Suprapubic skin (tissue), 4 donors: ENCODE measurements at regions not wholly inside any gene's neighbourhood (a gene's known extent, or its start where the extent isn't known, plus 50 kb on each side); places are given as distances from the start of the nearest gene placed in this dataset.

ENCODE experiments used
- DNase-seq, 2 donors: peaks; one replicate each; pipeline ENCODE4 v3.0.0-alpha.2; 2019; ENCODE audit warnings: low spot score in 2 of 2
- H3K27ac ChIP-seq: fragments of 200-600 bp; sonication (generic); one replicate; pipeline ENCODE4 v1.5.1; 2019
- H3K27me3 ChIP-seq: fragments of 200-600 bp; sonication (generic); one replicate; pipeline ENCODE4 v1.5.1; 2019
- H3K36me3 ChIP-seq: fragments of 200-600 bp; sonication (generic); one replicate; pipeline ENCODE4 v1.5.1; 2019
- H3K4me1 ChIP-seq: fragments of 200-600 bp; sonication (generic); one replicate; pipeline ENCODE4 v1.5.1; 2019
- H3K4me3 ChIP-seq: fragments of 200-600 bp; sonication (generic); one replicate; pipeline ENCODE4 v1.5.1; 2019; ENCODE audit warnings: mild to moderate bottlenecking
- H3K9me3 ChIP-seq: fragments of 200-600 bp; sonication (generic); one replicate; pipeline ENCODE4 v1.5.1; 2019
- CTCF ChIP-seq, 2 donors: fragments of 200-600 bp in 1 of 2; fragments of 450-650 bp in 1 of 2; sonication (generic) in 1 of 2; IDR thresholded peaks; one replicate each; pipeline ENCODE4 v1.5.1; 2016 to 2019; ENCODE audit warnings: antibody characterized with exemption in 2 of 2, mild to moderate bottlenecking in 1 of 2, moderate library complexity in 1 of 2
- EP300 ChIP-seq: sonication (generic); formaldehyde crosslinking; IDR thresholded peaks from one replicate; pipeline ENCODE4 v1.6.1; 2017; ENCODE audit warnings: antibody characterized with exemption
- POLR2A ChIP-seq, 2 donors: fragments of 450-650 bp; IDR thresholded peaks; one replicate each; pipeline ENCODE4 v1.6.1; 2017; ENCODE audit warnings: antibody characterized with exemption in 2 of 2, mild to moderate bottlenecking in 2 of 2, moderate library complexity in 2 of 2
- POLR2AphosphoS5 ChIP-seq, 3 donors: sonication (generic); formaldehyde crosslinking; IDR thresholded peaks; one replicate each; pipeline ENCODE4 v1.6.1; 2017; ENCODE audit warnings: antibody characterized with exemption in 3 of 3
- WGBS: methylation state at CpG from one replicate; pipeline ENCODE4 v1.1.5; 2018; 5-methylcytosine and 5-hydroxymethylcytosine counted together

GRCh38 chr12:18807714-18808113 is 69.8 kb downstream of the CAPZA3 start:
- Histone ChIP-seq H3K36me3 (no peaks in the 10 kb centered on the region), H3K27ac (no peak overlapping the region), H3K4me3 (no peak overlapping the region), H3K27me3 (no peaks in the 10 kb centered on the region), H3K4me1 (no peaks in the 10 kb centered on the region), H3K9me3 (no peaks in the 10 kb centered on the region)
- no peak for TF ChIP-seq POLR2A (IDR thresholded peaks at IDR 0.05)
- TF ChIP-seq CTCF (IDR thresholded peaks at IDR 0.05): no peak
- TF ChIP-seq POLR2AphosphoS5 (IDR thresholded peaks at IDR 0.05): no peak
- TF ChIP-seq EP300: no peak
- DNase-seq: no peak
- 90% methylated on average over 3 of the region's 3 CpGs for WGBS

- Histone ChIP-seq H3K27ac (no peak overlapping the region), H3K36me3 (no peaks in the 10 kb centered on the region), H3K4me1 (no peaks in the 10 kb centered on the region), H3K9me3 (no peaks in the 10 kb centered on the region), H3K27me3 (no peaks in the 10 kb centered on the region), H3K4me3 (no peak overlapping the region)
- no peak for DNase-seq
- 92% methylated on average over 2 of the region's 2 CpGs for WGBS
- TF ChIP-seq EP300 (no peak), CTCF (IDR thresholded peaks at IDR 0.05) (no peak), POLR2AphosphoS5 (IDR thresholded peaks at IDR 0.05) (no peak), POLR2A (IDR thresholded peaks at IDR 0.05) (no peak)
These were observed 70.3 kb downstream of the CAPZA3 start for GRCh38 chr12:18808221-18808620.

- Histone ChIP-seq H3K36me3 (no peaks in the 10 kb centered on the region), H3K27ac (no peak overlapping the region), H3K9me3 (no peaks in the 10 kb centered on the region), H3K4me1 (no peaks in the 10 kb centered on the region), H3K4me3 (no peak overlapping the region), H3K27me3 (no peaks in the 10 kb centered on the region)
- 83% methylated on average over 10 of the region's 10 CpGs for WGBS
- DNase-seq: no peak
- no peak for TF ChIP-seq POLR2AphosphoS5 (IDR thresholded peaks at IDR 0.05)
- TF ChIP-seq CTCF (IDR thresholded peaks at IDR 0.05): no peak
- TF ChIP-seq POLR2A (IDR thresholded peaks at IDR 0.05): no peak
- no peak for TF ChIP-seq EP300
These were observed 72.8 kb downstream of the CAPZA3 start for GRCh38 chr12:18810537-18811253.

DNA sequence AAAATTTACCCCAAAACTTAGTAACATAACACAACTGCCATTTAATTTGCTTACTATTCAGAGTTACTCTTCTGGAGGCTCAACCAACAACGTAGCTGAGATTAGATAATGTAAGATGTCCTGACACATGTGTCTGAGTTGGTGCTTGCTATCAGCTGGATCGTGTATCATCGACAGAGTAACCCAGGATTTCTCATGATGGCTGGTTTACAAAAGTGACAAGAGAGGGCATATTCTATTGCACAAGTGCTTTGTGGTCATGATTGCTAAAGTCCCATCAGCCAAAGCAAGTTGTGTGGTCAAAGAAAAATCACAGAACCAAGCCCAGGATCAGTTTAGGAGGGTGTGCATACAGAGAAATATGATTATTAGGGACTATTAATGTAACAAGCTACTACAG is 73.4 kb downstream of the CAPZA3 start:
- H3K27me3 ChIP-seq: no peaks in the 10 kb centered on the region
- no peaks in the 10 kb centered on the region for H3K36me3 ChIP-seq
- TF ChIP-seq EP300 (no peak), POLR2A (IDR thresholded peaks at IDR 0.05) (no peak), CTCF (IDR thresholded peaks at IDR 0.05) (no peak), POLR2AphosphoS5 (IDR thresholded peaks at IDR 0.05) (no peak)
- H3K4me3 ChIP-seq: no peak overlapping the region
- WGBS: 71% methylated on average over 3 of the region's 3 CpGs
- H3K4me1 ChIP-seq: no peaks in the 10 kb centered on the region
- no peak overlapping the region for H3K27ac ChIP-seq
- DNase-seq: no peak
- H3K9me3 ChIP-seq: no peaks in the 10 kb centered on the region

GRCh38 chr12:18813753-18814152 is 75.8 kb downstream of the CAPZA3 start:
- Histone ChIP-seq H3K27me3 (no peaks in the 10 kb centered on the region), H3K27ac (no peak overlapping the region), H3K4me3 (no peak overlapping the region), H3K4me1 (no peaks in the 10 kb centered on the region), H3K36me3 (no peaks in the 10 kb centered on the region), H3K9me3 (no peaks in the 10 kb centered on the region)
- no peak for TF ChIP-seq EP300
- no peak for TF ChIP-seq POLR2AphosphoS5 (IDR thresholded peaks at IDR 0.05)
- no peak for TF ChIP-seq CTCF (IDR thresholded peaks at IDR 0.05)
- no peak for TF ChIP-seq POLR2A (IDR thresholded peaks at IDR 0.05)
- DNase-seq: no peak
- WGBS: 75% methylated on average over 2 of the region's 2 CpGs
